ENCODE measurements at regions not wholly inside any gene's neighbourhood (a gene's known extent, or its start where the extent isn't known, plus 50 kb on each side); places are given as distances from the start of the nearest gene placed in this dataset.
"Not testable (repeated sequence)": the region's sequence is repeated elsewhere in the genome, so short reads cannot be mapped to it uniquely, and the experiment has no call there.

GRCh38 chr9:2523591-2523990 is 98.0 kb upstream of the VLDLR start:
- no peak for DNase-seq

GRCh38 chr9:2524601-2525000 is 97.0 kb upstream of the VLDLR start:
- no peak for DNase-seq

- no peak for DNase-seq
These were observed 96.4 kb upstream of the VLDLR start for GRCh38 chr9:2525147-2525546.

GRCh38 chr9:2526071-2526828 is 95.3 kb upstream of the VLDLR start:
- DNase-seq: no peak

- DNase-seq: no peak
These were observed 90.1 kb upstream of the VLDLR start for GRCh38 chr9:2531481-2531880.

GRCh38 chr9:2536511-2536910 is 85.1 kb upstream of the VLDLR start:
- DNase-seq: no peak

GRCh38 chr9:2545881-2546490 is 75.6 kb upstream of the VLDLR start:
- no peak for DNase-seq

- DNase-seq: not testable (repeated sequence)
These were observed 65.5 kb upstream of the VLDLR start for GRCh38 chr9:2555899-2556600.

- no peak for DNase-seq
These were observed 63.9 kb upstream of the VLDLR start for GRCh38 chr9:2557693-2558092.

GRCh38 chr9:2559192-2560152 is 62.1 kb upstream of the VLDLR start:
- DNase-seq: no peak

- DNase-seq: peak in 1 of 2 experiments; percentile 1
These were observed 61.4 kb upstream of the VLDLR start for GRCh38 chr9:2560180-2560579.

GRCh38 chr9:2565676-2566340 is 55.8 kb upstream of the VLDLR start:
- DNase-seq: no peak

- no peak for DNase-seq
These were observed 53.7 kb upstream of the VLDLR start for GRCh38 chr9:2567922-2568321.

- no peak for DNase-seq
These were observed 52.9 kb upstream of the VLDLR start for GRCh38 chr9:2568689-2569088.

- no peak for DNase-seq
These were observed 50.7 kb upstream of the VLDLR start for GRCh38 chr9:2570615-2571479.
